ENCODE measurements at regions not wholly inside any gene's neighbourhood (a gene's known extent, or its start where the extent isn't known, plus 50 kb on each side); places are given as distances from the start of the nearest gene placed in this dataset.
"Not testable (repeated sequence)": the region's sequence is repeated elsewhere in the genome, so short reads cannot be mapped to it uniquely, and the experiment has no call there.

DNA sequence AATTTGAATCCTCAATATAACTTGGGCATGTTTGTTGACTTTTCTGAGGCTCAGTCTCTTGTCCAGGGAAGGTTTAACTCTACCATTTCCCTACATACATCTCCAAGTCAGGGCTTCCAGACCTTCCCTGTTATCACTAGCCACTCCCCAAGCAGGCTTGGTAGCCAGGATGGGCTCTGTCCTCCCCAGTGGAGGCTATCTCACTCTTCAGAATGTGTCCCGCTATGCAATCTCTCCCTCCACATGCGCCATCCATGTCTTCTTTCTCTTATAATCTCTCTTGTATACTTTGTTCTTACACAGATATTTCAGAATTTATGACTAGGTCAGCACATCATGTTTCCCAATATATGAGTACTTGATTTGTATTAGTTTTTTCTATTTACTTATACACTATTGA, 310.4 kb downstream of the HGF start:
- no peak for ATAC-seq
- intact Hi-C loops (cut with DNase I) = loop anchor here in 2 of 4 donors (5.0 to 10.0 kb wide), 2 partner anchors 755 to 757 kb away; no protein-coding TSS in a partner anchor
- H3K9me3 ChIP-seq (ENCODE audit: control insufficient read depth, low read length) = no peaks in the 10 kb centered on the region

DNA sequence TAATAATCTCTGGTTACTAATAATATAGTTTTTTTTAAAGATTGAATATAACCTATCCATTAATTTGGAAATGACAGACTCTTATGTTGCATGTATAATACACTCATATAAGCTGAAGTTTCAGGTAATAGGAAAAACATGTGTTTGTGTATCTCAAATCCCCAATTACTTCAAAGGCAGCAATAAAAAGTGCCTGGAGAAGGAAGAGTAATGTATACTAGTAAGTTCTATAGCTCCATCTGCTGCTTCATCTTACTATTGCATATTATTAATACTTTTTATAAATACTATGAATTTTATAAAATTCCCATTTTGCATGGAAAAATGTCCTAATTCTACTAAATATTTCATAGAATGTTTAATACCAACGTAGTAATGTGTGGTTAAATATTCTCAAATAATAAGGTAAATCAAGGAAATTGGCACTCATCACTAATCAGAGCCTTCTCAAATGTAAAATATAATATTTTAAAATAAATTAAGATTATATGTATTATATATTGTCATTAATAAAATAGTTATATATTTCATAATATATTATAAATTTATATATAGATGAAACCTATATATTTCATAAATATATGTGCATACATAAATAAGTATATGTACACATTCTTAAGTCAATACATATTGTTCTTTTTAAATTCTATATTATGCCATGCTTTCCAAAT, 311.9 kb downstream of the HGF start:
- no peak overlapping the region for H3K4me3 ChIP-seq (ENCODE audit: low read length)
- no peaks in the 10 kb centered on the region for H3K27me3 ChIP-seq (ENCODE audit: control insufficient read depth, insufficient read depth)
- H3K9me3 ChIP-seq (ENCODE audit: control insufficient read depth, low read length) = no peaks in the 10 kb centered on the region
- ATAC-seq (no peak), DNase-seq (no peak)
- H3K27ac ChIP-seq (ENCODE audit: low read length) = no peak overlapping the region
- intact Hi-C loops (cut with DNase I) = loop anchor here in 2 of 4 donors (5.0 to 10.0 kb wide), 2 partner anchors 753 to 756 kb away; no protein-coding TSS in a partner anchor
- WGBS = 41% methylated on average over 1 of the region's 1 CpG
- H3K4me1 ChIP-seq (ENCODE audit: control insufficient read depth, insufficient read depth, low read length) = no peaks in the 10 kb centered on the region

More for the DNA sequence above, 310.4 kb downstream of the HGF start:
- Histone ChIP-seq H3K4me3 (ENCODE audit: low read length) (no peak overlapping the region), H3K27ac (ENCODE audit: low read length) (no peak overlapping the region), H3K27me3 (ENCODE audit: control insufficient read depth, insufficient read depth) (no peaks in the 10 kb centered on the region), H3K4me1 (ENCODE audit: control insufficient read depth, insufficient read depth, low read length) (no peaks in the 10 kb centered on the region)
- no peak for DNase-seq
- 89% methylated on average over 2 of the region's 2 CpGs for WGBS

DNA sequence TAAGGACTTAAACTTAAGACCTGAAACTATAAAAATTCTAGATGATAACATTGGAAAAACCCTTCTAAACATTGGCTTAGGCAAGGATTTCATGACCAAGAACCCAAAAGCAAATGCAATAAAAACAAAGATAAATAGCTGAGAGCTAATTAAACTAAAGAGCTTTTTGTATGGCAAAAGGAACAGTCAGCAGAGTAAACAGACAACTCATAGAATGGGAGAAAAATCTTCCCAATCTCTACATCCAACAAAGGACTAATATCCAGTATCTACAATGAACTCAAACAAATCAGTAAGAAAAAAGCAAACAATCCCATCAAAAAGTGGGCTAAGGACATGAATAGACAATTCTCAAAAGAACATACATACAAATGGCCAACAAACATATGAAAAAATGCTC, 316.1 kb downstream of the HGF start:
- not testable (repeated sequence) for H3K4me3 ChIP-seq (ENCODE audit: low read length); ATAC-seq; DNase-seq; H3K27ac ChIP-seq (ENCODE audit: low read length); H3K9me3 ChIP-seq (ENCODE audit: control insufficient read depth, low read length); H3K4me1 ChIP-seq (ENCODE audit: control insufficient read depth, insufficient read depth, low read length); H3K27me3 ChIP-seq (ENCODE audit: control insufficient read depth, insufficient read depth)
- intact Hi-C loops (cut with DNase I) = loop anchor here in 1 of 4 donors (10.0 kb wide), 1 partner anchor 749 kb away; no protein-coding TSS in a partner anchor

DNA sequence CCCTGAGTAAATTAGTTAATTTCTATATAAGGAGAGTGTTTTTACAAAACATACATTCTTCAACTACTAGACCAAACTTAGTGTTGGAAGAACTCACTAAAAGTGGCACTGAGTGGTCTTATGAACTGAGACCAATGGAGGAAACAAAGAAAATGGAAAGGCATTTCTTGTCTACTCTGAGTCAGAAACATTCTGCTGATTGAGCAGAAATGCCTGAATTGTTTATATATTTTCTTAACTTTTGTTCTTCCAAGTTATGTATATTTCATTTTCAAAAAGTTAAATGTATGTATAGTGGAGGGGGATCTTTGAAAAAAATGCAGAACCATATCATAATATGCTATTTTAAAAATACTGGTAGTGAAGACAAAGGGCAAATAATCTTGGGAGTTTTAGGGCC, 320.7 kb downstream of the HGF start:
- Histone ChIP-seq H3K9me3 (ENCODE audit: control insufficient read depth, low read length) (no peaks in the 10 kb centered on the region), H3K4me1 (ENCODE audit: control insufficient read depth, insufficient read depth, low read length) (no peaks in the 10 kb centered on the region), H3K27ac (ENCODE audit: low read length) (no peak overlapping the region), H3K4me3 (ENCODE audit: low read length) (no peak overlapping the region), H3K27me3 (ENCODE audit: control insufficient read depth, insufficient read depth) (no peaks in the 10 kb centered on the region)
- DNase-seq (no peak), ATAC-seq (no peak)
- intact Hi-C loops (cut with DNase I) = no loop called here

DNA sequence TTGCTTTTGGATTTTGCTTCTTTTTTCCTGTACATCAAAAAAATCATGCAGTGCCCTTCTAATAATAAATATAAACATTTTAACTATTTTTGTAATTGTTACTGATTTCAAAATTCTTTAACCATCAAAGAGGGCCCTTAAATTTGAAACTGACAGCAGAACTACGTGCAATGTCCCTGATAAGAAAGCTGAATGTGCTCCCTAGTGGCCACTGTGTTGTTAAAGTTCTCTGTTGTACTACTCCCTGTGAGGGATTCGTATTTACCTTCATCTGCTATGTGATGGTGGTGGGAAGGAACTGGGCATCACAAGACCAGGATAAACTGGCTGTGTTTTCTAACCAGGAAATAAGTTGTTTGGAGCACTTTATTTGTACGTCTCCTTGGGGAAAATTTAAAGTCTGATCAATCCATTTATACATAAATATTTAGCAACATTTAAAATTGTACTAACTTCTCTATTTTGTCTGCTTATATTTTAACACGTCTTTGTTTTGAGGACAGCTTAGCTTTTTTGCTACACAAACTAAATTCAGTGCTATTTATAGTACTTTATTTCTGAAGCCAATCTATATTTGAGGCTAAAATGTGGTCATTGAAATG, 322.4 kb downstream of the HGF start:
- no peak for ATAC-seq
- Histone ChIP-seq H3K9me3 (ENCODE audit: control insufficient read depth, low read length) (no peaks in the 10 kb centered on the region), H3K27me3 (ENCODE audit: control insufficient read depth, insufficient read depth) (no peaks in the 10 kb centered on the region), H3K4me1 (ENCODE audit: control insufficient read depth, insufficient read depth, low read length) (no peaks in the 10 kb centered on the region), H3K4me3 (ENCODE audit: low read length) (no peak overlapping the region), H3K27ac (ENCODE audit: low read length) (no peak overlapping the region)
- intact Hi-C loops (cut with DNase I) = no loop called here
- no peak for DNase-seq
- 32% methylated on average over 4 of the region's 4 CpGs for WGBS

DNA sequence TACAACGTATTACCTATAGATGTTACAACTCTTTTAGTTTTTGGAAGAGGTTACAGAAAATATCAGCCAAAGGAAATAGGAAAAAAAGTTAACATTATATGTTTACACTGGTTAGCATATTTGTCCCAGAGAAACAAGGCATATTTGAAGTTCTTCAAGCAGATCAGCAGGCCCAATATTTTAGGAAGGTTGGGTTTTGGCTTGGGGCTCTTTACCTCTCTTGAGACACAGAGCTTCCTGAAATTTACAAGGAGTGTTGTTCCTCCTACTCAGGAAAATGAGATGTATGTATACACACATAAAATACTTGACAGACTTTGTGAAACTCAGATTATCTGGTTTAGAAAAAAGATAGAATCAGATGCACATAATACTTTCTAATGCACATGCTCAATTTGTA, 323.6 kb downstream of the HGF start:
- no peak overlapping the region for H3K4me3 ChIP-seq (ENCODE audit: low read length)
- ATAC-seq = no peak
- no peak for DNase-seq
- H3K4me1 ChIP-seq (ENCODE audit: control insufficient read depth, insufficient read depth, low read length) = no peaks in the 10 kb centered on the region
- WGBS = 81% methylated on average over 1 of the region's 1 CpG
- H3K9me3 ChIP-seq (ENCODE audit: control insufficient read depth, low read length) = no peaks in the 10 kb centered on the region
- H3K27ac ChIP-seq (ENCODE audit: low read length) = no peak overlapping the region
- intact Hi-C loops (cut with DNase I) = no loop called here
- H3K27me3 ChIP-seq (ENCODE audit: control insufficient read depth, insufficient read depth) = no peaks in the 10 kb centered on the region

DNA sequence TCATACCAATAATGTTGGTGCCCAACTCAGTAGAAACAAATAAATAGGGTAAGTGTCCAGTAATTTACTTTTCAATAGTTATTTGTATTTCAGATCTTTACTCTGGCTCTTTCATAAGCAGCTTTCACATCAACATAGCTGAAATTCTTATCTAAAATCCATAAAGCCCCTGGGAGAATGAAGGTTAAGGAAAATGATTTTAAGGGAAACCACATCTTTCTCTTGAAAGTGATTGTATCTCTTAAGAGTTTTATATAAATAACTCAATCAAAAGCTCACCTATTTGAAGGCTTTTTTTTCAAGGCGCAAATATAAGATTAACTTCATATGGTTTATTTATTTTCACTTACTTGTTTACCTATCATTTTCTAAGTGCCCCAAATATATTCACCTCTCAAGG, 324.4 kb downstream of the HGF start:
- Histone ChIP-seq H3K4me1 (ENCODE audit: control insufficient read depth, insufficient read depth, low read length) (no peaks in the 10 kb centered on the region), H3K27ac (ENCODE audit: low read length) (no peak overlapping the region), H3K4me3 (ENCODE audit: low read length) (no peak overlapping the region), H3K27me3 (ENCODE audit: control insufficient read depth, insufficient read depth) (no peaks in the 10 kb centered on the region), H3K9me3 (ENCODE audit: control insufficient read depth, low read length) (no peaks in the 10 kb centered on the region)
- 95% methylated on average over 1 of the region's 1 CpG for WGBS
- intact Hi-C loops (cut with DNase I) = no loop called here
- no peak for ATAC-seq
- DNase-seq = no peak

DNA sequence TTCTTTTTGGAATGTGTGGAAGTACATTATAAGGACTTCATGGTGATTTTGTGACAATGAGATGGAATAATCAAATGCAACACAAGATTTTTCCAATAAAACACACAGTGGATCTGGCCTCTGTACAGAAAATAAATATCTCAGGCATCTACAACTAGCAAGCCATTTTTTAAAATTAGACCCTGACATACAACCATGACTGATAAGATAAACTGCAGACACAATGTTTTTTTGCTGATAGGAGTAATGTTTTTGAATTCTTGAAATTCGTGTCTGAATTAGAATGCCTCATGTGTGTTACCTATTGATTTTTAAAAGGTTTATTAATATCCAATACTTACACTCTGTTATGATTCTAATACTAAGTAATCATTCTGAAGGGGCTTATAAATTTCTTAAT, 328.1 kb downstream of the HGF start:
- no peak for DNase-seq
- intact Hi-C loops (cut with DNase I) = no loop called here
- Histone ChIP-seq H3K4me3 (ENCODE audit: low read length) (no peak overlapping the region), H3K27me3 (ENCODE audit: control insufficient read depth, insufficient read depth) (no peaks in the 10 kb centered on the region), H3K9me3 (ENCODE audit: control insufficient read depth, low read length) (no peaks in the 10 kb centered on the region), H3K4me1 (ENCODE audit: control insufficient read depth, insufficient read depth, low read length) (no peaks in the 10 kb centered on the region), H3K27ac (ENCODE audit: low read length) (no peak overlapping the region)
- 21% methylated on average over 1 of the region's 1 CpG for WGBS
- ATAC-seq = no peak

DNA sequence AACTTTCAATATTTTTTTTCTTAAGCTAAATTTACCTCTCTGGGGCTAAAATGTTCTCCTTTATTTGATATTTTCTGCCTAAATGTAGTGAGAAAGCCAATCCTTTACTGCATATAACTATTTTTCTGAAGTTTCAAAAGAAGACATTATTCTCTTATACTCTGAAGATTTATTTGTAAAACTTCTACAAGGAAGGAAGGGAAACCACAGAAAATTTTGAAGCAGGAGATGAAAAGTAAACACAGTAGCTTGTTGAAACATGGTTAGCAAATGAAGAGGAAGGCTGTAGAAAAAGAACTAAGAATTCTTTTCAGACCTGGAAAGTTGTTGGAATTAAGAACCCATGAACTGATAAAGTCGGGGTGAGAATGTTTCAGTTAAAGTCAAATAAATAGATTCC, 330.3 kb downstream of the HGF start:
- DNase-seq (no peak), ATAC-seq (no peak)
- Histone ChIP-seq H3K9me3 (ENCODE audit: control insufficient read depth, low read length) (no peaks in the 10 kb centered on the region), H3K4me3 (ENCODE audit: low read length) (no peak overlapping the region), H3K4me1 (ENCODE audit: control insufficient read depth, insufficient read depth, low read length) (no peaks in the 10 kb centered on the region), H3K27ac (ENCODE audit: low read length) (no peak overlapping the region), H3K27me3 (ENCODE audit: control insufficient read depth, insufficient read depth) (no peaks in the 10 kb centered on the region)
- WGBS = 29% methylated on average over 1 of the region's 1 CpG
- intact Hi-C loops (cut with DNase I) = no loop called here

DNA sequence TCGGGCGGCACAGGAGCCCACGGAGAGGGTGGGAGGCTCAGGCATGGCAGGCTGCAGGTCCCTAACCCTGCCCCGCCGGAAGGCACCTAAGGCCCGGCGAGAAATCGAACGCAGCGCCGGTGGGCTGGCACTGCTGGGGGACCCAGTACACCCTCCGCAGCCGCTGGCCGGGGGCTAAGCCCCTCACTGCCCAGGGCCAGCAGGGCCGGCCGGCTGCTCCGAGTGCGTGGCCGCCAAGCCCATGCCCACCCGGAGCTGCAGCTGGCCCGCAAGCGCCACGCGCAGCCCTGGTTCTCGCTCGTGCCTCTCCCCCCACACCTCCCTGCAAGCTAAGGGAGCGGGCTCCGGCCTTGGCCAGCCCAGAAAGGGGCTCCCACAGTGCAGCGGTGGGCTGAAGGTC, 332.7 kb downstream of the HGF start:
- peak in 2 of 3 donors; percentile 26 to 39 for DNase-seq
- H3K9me3 ChIP-seq (ENCODE audit: control insufficient read depth, low read length); ATAC-seq; H3K27me3 ChIP-seq (ENCODE audit: control insufficient read depth, insufficient read depth); H3K4me1 ChIP-seq (ENCODE audit: control insufficient read depth, insufficient read depth, low read length); intact Hi-C loops (cut with DNase I); H3K27ac ChIP-seq (ENCODE audit: low read length); H3K4me3 ChIP-seq (ENCODE audit: low read length): not testable (repeated sequence)
- WGBS = 96% methylated on average over 29 of the region's 29 CpGs

DNA sequence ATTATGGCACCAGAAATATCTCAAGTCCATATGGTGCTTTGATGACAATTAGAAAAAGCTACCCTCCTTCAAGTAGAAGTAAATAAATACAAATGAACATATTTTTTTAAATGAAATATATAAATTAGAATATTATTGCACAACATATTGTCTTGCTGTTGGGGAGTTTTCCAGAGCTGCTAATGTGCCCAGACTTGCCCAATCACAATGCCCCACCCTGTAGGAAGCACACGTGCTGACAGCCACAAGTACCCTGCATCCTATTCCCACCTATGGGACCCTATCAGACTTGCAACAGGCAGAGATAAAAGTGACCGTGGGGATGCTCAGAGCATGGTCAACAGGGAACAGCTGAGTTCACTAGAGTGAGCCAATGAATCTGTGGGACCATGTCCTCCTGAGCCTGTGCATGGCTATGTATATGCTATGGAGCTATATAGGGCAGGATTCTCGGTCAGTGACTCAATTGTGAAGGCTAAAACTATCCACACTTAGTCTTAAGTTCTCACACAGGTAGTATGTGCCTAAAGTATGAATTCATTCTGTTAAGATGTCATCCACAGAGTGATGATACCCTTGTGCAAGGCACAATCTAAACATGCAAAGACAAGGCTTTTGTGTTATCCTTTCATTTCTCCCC, 336.0 kb downstream of the HGF start:
- Histone ChIP-seq H3K27me3 (ENCODE audit: control insufficient read depth, insufficient read depth) (no peaks in the 10 kb centered on the region), H3K27ac (ENCODE audit: low read length) (no peak overlapping the region), H3K4me1 (ENCODE audit: control insufficient read depth, insufficient read depth, low read length) (no peaks in the 10 kb centered on the region), H3K4me3 (ENCODE audit: low read length) (no peak overlapping the region), H3K9me3 (ENCODE audit: control insufficient read depth, low read length) (no peaks in the 10 kb centered on the region)
- no peak for ATAC-seq
- no peak for DNase-seq
- intact Hi-C loops (cut with DNase I) = no loop called here
- 64% methylated on average over 3 of the region's 3 CpGs for WGBS

Measured in right cardiac atrium (tissue), 5 donors.